Esophagus squamous epithelium (tissue), 5 donors: ENCODE measurements at regions not wholly inside any gene's neighbourhood (a gene's known extent, or its start where the extent isn't known, plus 50 kb on each side); places are given as distances from the start of the nearest gene placed in this dataset.

Source experiments
- DNase-seq: peaks from one replicate; lab custom pipeline; 2025; lab: John Stamatoyannopoulos, UW
- H3K27ac ChIP-seq, 4 donors: fragments of 200-600 bp; sonication (generic); one replicate each; pipeline ENCODE4 v1.5.1; 2016 to 2019; ENCODE audit warnings: mild to moderate bottlenecking in 1 of 4
- H3K27me3 ChIP-seq, 4 donors: fragments of 200-600 bp; sonication (generic); 1 replicate in 3 of 4; 2 replicates in 1 of 4; pipeline versions ENCODE4 v1.5.1 to v1.6.0; 2017 to 2021; ENCODE audit warnings: antibody characterized with exemption in 1 of 4
- H3K36me3 ChIP-seq, 3 donors: fragments of 200-600 bp; sonication (generic); one replicate each; pipeline ENCODE4 v1.5.1; 2016 to 2019
- H3K4me1 ChIP-seq, 3 donors: fragments of 200-600 bp; sonication (generic); one replicate each; pipeline ENCODE4 v1.5.1; 2017 to 2019
- H3K4me3 ChIP-seq, 4 donors: fragments of 200-600 bp; sonication (generic); 1 replicate in 3 of 4; 2 replicates in 1 of 4; pipeline ENCODE4 v1.5.1; 2016 to 2019; ENCODE audit warnings: mild to moderate bottlenecking in 2 of 4, moderate library complexity in 1 of 4
- H3K9me3 ChIP-seq, 3 donors: fragments of 200-600 bp; sonication (generic); one replicate each; pipeline ENCODE4 v1.5.1; 2016 to 2019
- POLR2A ChIP-seq, 4 donors: fragments of 450-650 bp; IDR thresholded peaks; one replicate each; pipeline ENCODE4 v1.6.1; 2017; ENCODE audit warnings: antibody characterized with exemption in 4 of 4, mild to moderate bottlenecking in 4 of 4, moderate library complexity in 3 of 4
- WGBS, 2 donors: methylation state at CpG; one replicate each; pipeline ENCODE4 v1.1.5; 2018; 5-methylcytosine and 5-hydroxymethylcytosine counted together
- intact Hi-C: fragments of 100-400 bp; cut with DNase I; formaldehyde crosslinking; loops from one replicate; pipeline ENCODE4 v1.15.0; 2022
- TF ChIP-seq, protein P1 (sequence below), 6 experiments: fragments of 450-650 bp in 4 of 6; fragments of 200-600 bp in 2 of 6; sonication (generic) in 2 of 6; IDR thresholded peaks; one replicate each; pipeline ENCODE4 v1.5.1; 2016 to 2019; ENCODE audit warnings: antibody characterized with exemption in 6 of 6, mild to moderate bottlenecking in 4 of 6, moderate library complexity in 4 of 6
- donor health status: DM: yes; HTN: yes; CAD: no.

DNA sequence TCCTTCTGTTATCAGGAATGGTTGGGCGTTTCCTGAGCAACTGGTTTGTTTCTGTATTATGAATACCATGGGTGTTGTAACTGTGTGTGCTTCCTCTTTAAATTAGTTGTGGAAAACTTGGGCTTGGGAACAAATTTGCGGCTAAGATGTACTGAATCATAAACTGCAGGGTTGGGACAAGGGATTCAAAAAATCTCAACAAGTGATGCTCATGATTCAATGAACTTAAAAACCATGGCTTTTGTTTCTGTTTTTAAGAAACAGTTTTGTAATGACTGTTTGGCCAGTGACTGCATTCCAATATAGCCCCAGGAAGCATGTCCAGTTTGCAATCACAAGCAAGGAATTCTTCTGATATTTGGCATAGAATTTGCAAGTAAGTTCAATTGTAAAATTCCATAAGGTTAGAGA lies 657.5 kb upstream of the WWC1 start:
- DNase-seq, result no peak
- no peak overlapping the region for H3K27ac ChIP-seq

DNA sequence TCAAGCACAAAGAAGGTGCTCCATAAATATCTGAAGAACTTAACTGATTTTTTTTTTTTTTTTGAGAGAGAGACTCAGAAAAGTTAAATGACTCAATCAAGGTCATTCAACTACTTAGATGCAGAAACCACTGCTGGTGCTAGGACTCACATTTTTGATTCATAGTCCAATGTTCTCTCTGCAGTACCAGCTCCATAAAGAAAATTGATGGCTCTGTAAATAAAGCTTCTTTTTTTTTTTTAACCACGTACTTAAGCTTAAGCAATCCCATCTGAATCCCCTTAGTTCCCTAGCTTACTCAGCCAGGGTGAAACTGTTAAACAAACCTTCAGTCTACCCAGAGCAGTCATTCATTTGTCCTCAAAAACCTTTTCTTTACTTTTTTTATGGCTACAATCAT lies 657.0 kb upstream of the WWC1 start:
- no peak for DNase-seq
- intact Hi-C loops, result no loop called here
- H3K27ac ChIP-seq, result no peak overlapping the region
- peaks cover 0 to under 1% (median 0%) of the 10 kb centered on the region in 3 donors for H3K4me1 ChIP-seq
- no peaks in the 10 kb centered on the region for H3K36me3 ChIP-seq
- TF ChIP-seq POLR2A (IDR thresholded peaks at IDR 0.05), result no peak
- TF ChIP-seq, protein P1, sequence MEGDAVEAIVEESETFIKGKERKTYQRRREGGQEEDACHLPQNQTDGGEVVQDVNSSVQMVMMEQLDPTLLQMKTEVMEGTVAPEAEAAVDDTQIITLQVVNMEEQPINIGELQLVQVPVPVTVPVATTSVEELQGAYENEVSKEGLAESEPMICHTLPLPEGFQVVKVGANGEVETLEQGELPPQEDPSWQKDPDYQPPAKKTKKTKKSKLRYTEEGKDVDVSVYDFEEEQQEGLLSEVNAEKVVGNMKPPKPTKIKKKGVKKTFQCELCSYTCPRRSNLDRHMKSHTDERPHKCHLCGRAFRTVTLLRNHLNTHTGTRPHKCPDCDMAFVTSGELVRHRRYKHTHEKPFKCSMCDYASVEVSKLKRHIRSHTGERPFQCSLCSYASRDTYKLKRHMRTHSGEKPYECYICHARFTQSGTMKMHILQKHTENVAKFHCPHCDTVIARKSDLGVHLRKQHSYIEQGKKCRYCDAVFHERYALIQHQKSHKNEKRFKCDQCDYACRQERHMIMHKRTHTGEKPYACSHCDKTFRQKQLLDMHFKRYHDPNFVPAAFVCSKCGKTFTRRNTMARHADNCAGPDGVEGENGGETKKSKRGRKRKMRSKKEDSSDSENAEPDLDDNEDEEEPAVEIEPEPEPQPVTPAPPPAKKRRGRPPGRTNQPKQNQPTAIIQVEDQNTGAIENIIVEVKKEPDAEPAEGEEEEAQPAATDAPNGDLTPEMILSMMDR (IDR thresholded peaks at IDR 0.05), result no peak
- 0 to 12% methylated on average over 1 of the region's 1 CpG for WGBS, 2 donors
- H3K9me3 ChIP-seq, result no peaks in the 10 kb centered on the region
- no peaks in the 10 kb centered on the region for H3K27me3 ChIP-seq
- H3K4me3 ChIP-seq, result no peak overlapping the region

More for the DNA sequence above, 657.5 kb upstream of the WWC1 start:
- TF ChIP-seq, protein P1 (IDR thresholded peaks at IDR 0.05), result no peak
- TF ChIP-seq POLR2A (IDR thresholded peaks at IDR 0.05), result no peak
- intact Hi-C loops, result no loop called here
- Histone ChIP-seq H3K27me3 (no peaks in the 10 kb centered on the region), H3K4me1 (peaks cover 0 to 3% (median 0%) of the 10 kb centered on the region in 3 donors), H3K4me3 (no peak overlapping the region), H3K9me3 (no peaks in the 10 kb centered on the region), H3K36me3 (no peaks in the 10 kb centered on the region)
- WGBS, 2 donors, result 15 to 22% methylated on average over 2 of the region's 2 CpGs

DNA sequence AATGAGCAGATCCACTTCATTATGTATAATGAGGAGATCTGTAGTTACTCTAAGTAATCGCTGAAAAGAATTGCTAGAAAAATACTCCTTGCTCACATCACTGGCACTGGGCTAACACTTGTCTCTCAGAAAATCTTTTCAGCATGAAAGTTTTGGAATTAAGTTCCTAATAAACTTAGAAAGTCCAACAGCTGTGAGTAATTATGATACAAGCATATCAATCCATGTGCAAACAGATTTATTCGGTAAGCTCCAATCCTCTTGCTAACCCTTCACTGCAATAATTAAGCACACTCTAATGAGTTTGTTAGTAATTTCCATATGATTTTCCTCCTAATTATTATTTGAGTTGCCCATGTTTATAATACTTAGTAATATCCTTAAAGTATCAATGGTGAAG lies 652.6 kb upstream of the WWC1 start:
- 46 to 58% methylated on average over 2 of the region's 2 CpGs for WGBS, 2 donors
- H3K27ac ChIP-seq, result no peak overlapping the region
- no peaks in the 10 kb centered on the region for H3K27me3 ChIP-seq

DNA sequence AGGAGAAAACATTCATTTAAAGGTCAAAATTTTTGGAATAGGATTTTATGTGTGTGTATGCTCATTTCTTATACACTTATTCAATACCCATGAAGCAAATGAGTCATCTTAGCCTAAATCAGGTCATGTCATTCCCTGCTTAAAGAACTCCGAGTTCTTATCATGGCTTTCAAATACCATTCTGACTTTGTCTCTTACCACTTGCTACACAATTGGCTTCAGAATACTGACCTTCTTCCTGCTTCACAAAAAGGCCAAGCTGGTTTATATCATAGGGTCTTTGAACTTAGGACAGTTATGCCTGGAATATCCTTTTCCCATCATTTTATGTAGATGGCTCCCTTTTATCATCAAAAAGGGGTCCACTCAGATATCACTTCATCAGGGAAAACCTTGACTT lies 652.2 kb upstream of the WWC1 start:
- intact Hi-C loops, result no loop called here

More for the DNA sequence above, 652.6 kb upstream of the WWC1 start:
- H3K36me3 ChIP-seq, result no peaks in the 10 kb centered on the region
- no peak for DNase-seq
- intact Hi-C loops, result no loop called here
- TF ChIP-seq, protein P1 (IDR thresholded peaks at IDR 0.05), result no peak
- no peak for TF ChIP-seq POLR2A (IDR thresholded peaks at IDR 0.05)
- no peaks in the 10 kb centered on the region for H3K9me3 ChIP-seq
- no peak overlapping the region for H3K4me3 ChIP-seq
- no peaks in the 10 kb centered on the region for H3K4me1 ChIP-seq

DNA sequence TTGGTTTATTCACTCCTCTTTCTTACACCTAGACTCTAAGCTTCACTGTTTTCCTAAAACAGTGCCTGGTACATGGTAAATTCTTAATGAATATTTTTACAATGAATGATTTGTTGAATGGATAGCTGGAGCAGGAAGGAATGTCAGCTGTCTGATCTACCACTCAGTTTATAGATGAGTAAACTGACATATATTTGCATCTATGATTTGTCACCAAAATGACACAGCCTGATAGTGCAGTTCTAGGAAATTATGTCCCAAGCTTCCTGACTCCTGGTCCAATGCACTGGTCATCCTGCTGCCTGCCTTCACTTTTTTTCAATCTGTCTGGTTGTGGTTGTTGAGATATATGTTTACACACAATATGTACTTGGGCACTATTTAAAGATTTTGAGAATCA lies 651.7 kb upstream of the WWC1 start:
- H3K27ac ChIP-seq, result no peak overlapping the region
- intact Hi-C loops, result no loop called here

More for the DNA sequence above, 652.2 kb upstream of the WWC1 start:
- Histone ChIP-seq H3K27ac (no peak overlapping the region), H3K4me1 (no peaks in the 10 kb centered on the region), H3K36me3 (no peaks in the 10 kb centered on the region), H3K4me3 (no peak overlapping the region), H3K27me3 (no peaks in the 10 kb centered on the region), H3K9me3 (no peaks in the 10 kb centered on the region)
- DNase-seq, result no peak
- TF ChIP-seq, protein P1 (IDR thresholded peaks at IDR 0.05), result no peak
- TF ChIP-seq POLR2A (IDR thresholded peaks at IDR 0.05), result no peak
- WGBS, 2 donors, result 25 to 35% methylated on average over 1 of the region's 1 CpG

More for the DNA sequence above, 651.7 kb upstream of the WWC1 start:
- H3K4me1 ChIP-seq, result no peaks in the 10 kb centered on the region
- H3K27me3 ChIP-seq, result no peaks in the 10 kb centered on the region
- H3K4me3 ChIP-seq, result no peak overlapping the region
- DNase-seq, result no peak
- no peaks in the 10 kb centered on the region for H3K36me3 ChIP-seq
- H3K9me3 ChIP-seq, result no peaks in the 10 kb centered on the region
- TF ChIP-seq, protein P1 (IDR thresholded peaks at IDR 0.05), result no peak
- TF ChIP-seq POLR2A (IDR thresholded peaks at IDR 0.05), result no peak
